Bronchial epithelial cell (primary cell): ENCODE measurements at regions not wholly inside any gene's neighbourhood (a gene's known extent, or its start where the extent isn't known, plus 50 kb on each side); places are given as distances from the start of the nearest gene placed in this dataset.
"Not testable (repeated sequence)": the region's sequence is repeated elsewhere in the genome, so short reads cannot be mapped to it uniquely, and the experiment has no call there.

ENCODE experiments used
- DNase-seq: peaks from one replicate; pipeline ENCODE4 v3.0.0-alpha.2; 2010; ENCODE audit warnings: low read depth
- FAIRE-seq: peaks from 2 replicates; lab custom pipeline; 2011; peaks lifted over from hg19 to GRCh38; lab: Jason Lieb, UNC
- H3K27me3 ChIP-seq: 2 replicates; pipeline ENCODE4 v1.5.1; 2011; ENCODE audit warnings: low read length; ENCODE audit not compliant: control insufficient read depth, insufficient read depth
- H3K36me3 ChIP-seq: 2 replicates; pipeline ENCODE4 v1.5.1; 2011; ENCODE audit warnings: low read length; ENCODE audit not compliant: control insufficient read depth, insufficient read depth
- H3K4me3 ChIP-seq: 2 replicates; pipeline ENCODE4 v1.5.1; 2011; ENCODE audit warnings: mild to moderate bottlenecking, low read depth, low read length, control low read depth
- CTCF ChIP-seq: IDR thresholded peaks from 2 replicates; pipeline ENCODE4 v1.5.1; 2011; ENCODE audit warnings: mild to moderate bottlenecking, moderate library complexity, low read length, control low read depth, inconsistent platforms; ENCODE audit not compliant: insufficient read depth, severe bottlenecking

- H3K27me3 ChIP-seq, result peaks cover 5% of the 10 kb centered on the region
- FAIRE-seq, result no peak
- no peaks in the 10 kb centered on the region for H3K36me3 ChIP-seq
- DNase-seq, result no peak
- no peak for TF ChIP-seq CTCF
- H3K4me3 ChIP-seq, result no peak overlapping the region
Measured at GRCh38 chr1:25011275-25011674, 81.2 kb upstream of the RUNX3 start.

GRCh38 chr1:25009671-25010262 is 79.7 kb upstream of the RUNX3 start:
- Histone ChIP-seq H3K4me3 (no peak overlapping the region), H3K36me3 (no peaks in the 10 kb centered on the region), H3K27me3 (peaks cover 12% of the 10 kb centered on the region)
- FAIRE-seq (no peak), DNase-seq (no peak)
- TF ChIP-seq CTCF, result no peak

GRCh38 chr1:25008192-25008485 is 78.1 kb upstream of the RUNX3 start:
- FAIRE-seq (no peak), DNase-seq (peak; percentile 47)
- peaks cover 12% of the 10 kb centered on the region for H3K27me3 ChIP-seq
- H3K4me3 ChIP-seq, result no peak overlapping the region
- TF ChIP-seq CTCF, result no peak
- no peaks in the 10 kb centered on the region for H3K36me3 ChIP-seq

- H3K27me3 ChIP-seq, result peaks cover 12% of the 10 kb centered on the region
- not testable (repeated sequence) for H3K36me3 ChIP-seq, H3K4me3 ChIP-seq, DNase-seq
- peak; percentile 64 for FAIRE-seq
Measured at GRCh38 chr1:25007390-25008191, 77.5 kb upstream of the RUNX3 start.

DNA sequence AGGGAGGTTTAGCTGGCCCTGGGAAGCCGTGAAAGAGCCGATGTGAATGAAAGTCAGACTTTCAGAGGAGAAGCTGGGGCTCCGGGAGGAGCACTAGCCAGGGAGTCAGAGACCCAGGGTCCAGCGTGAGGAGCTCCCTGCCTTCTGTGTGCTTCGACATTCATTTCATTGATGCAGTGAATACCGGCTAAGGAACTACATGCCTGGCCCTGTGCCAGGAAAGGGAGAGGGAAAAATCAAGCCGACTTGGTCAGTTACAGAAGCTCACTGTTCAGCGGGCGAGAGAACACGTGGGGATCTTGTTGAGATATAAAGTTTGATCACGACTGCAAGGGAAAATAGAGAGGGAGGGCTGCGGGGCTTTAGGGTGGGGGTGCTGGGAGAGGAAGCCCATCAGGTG is 76.7 kb upstream of the RUNX3 start:
- H3K4me3 ChIP-seq, result no peak overlapping the region
- FAIRE-seq (no peak), DNase-seq (no peak)
- no peak for TF ChIP-seq CTCF
- no peaks in the 10 kb centered on the region for H3K36me3 ChIP-seq
- peaks cover 12% of the 10 kb centered on the region for H3K27me3 ChIP-seq

GRCh38 chr1:25004355-25004754 is 74.3 kb upstream of the RUNX3 start:
- H3K27me3 ChIP-seq, result peaks cover 12% of the 10 kb centered on the region
- no peak overlapping the region for H3K4me3 ChIP-seq
- no peaks in the 10 kb centered on the region for H3K36me3 ChIP-seq
- TF ChIP-seq CTCF, result no peak
- DNase-seq (no peak), FAIRE-seq (no peak)
